Osteoblast (primary cell): ENCODE measurements at regions not wholly inside any gene's neighbourhood (a gene's known extent, or its start where the extent isn't known, plus 50 kb on each side); places are given as distances from the start of the nearest gene placed in this dataset.

ENCODE experiments used
- DNase-seq: peaks from one replicate; pipeline ENCODE4 v3.0.0; 2011; ENCODE audit warnings: low spot score, mixed read lengths; ENCODE audit not compliant: insufficient read length; ENCODE audit errors: missing footprints
- H2AFZ ChIP-seq: 2 replicates; pipeline ENCODE4 v1.6.0; 2011; ENCODE audit warnings: mild to moderate bottlenecking, low read length
- H3K27ac ChIP-seq: 2 replicates; pipeline ENCODE4 v1.5.1; 2011; ENCODE audit warnings: mild to moderate bottlenecking, low read depth, low read length, moderate library complexity
- H3K27me3 ChIP-seq: 2 replicates; pipeline ENCODE4 v1.6.0; 2012; ENCODE audit warnings: mild to moderate bottlenecking, control low read depth, inconsistent platforms, low read length, moderate library complexity; ENCODE audit not compliant: insufficient read depth
- H3K36me3 ChIP-seq: 2 replicates; pipeline ENCODE4 v1.5.1; 2011; ENCODE audit warnings: mild to moderate bottlenecking, low read length, control low read depth, moderate library complexity; ENCODE audit not compliant: insufficient read depth
- H3K4me1 ChIP-seq: 2 replicates; pipeline ENCODE4 v1.5.1; 2011; ENCODE audit warnings: mild to moderate bottlenecking, low read length, control low read depth, moderate library complexity; ENCODE audit not compliant: insufficient read depth
- H3K4me2 ChIP-seq: 2 replicates; pipeline ENCODE4 v1.6.0; 2011; ENCODE audit warnings: mild to moderate bottlenecking, low read length; ENCODE audit not compliant: insufficient read depth
- H3K4me3 ChIP-seq: fragments of 200-600 bp; sonication (generic); 3 replicates; pipeline ENCODE4 v1.5.1; 2012; ENCODE audit warnings: mild to moderate bottlenecking, low read length, inconsistent platforms; ENCODE audit not compliant: insufficient read depth
- H3K79me2 ChIP-seq: 2 replicates; pipeline ENCODE4 v1.6.0; 2012; ENCODE audit warnings: mild to moderate bottlenecking, low read length, control low read depth, inconsistent platforms; ENCODE audit not compliant: insufficient read depth
- H3K9me3 ChIP-seq: 2 replicates; pipeline ENCODE4 v1.5.1; 2011; ENCODE audit warnings: low read depth, low read length, control low read depth
- H4K20me1 ChIP-seq: 2 replicates; pipeline ENCODE4 v1.6.0; 2012; ENCODE audit warnings: mild to moderate bottlenecking, low read length, control low read depth; ENCODE audit not compliant: insufficient read depth
- CTCF ChIP-seq: IDR thresholded peaks from 2 replicates; pipeline ENCODE4 v1.5.1; 2011; ENCODE audit warnings: mild to moderate bottlenecking, low read depth, low read length, moderate library complexity; ENCODE audit errors: extremely low read depth

GRCh38 chr5:33161421-33161820 is 279.3 kb upstream of the TARS1 start:
- H3K36me3 ChIP-seq, result no peaks in the 10 kb centered on the region
- no peaks in the 10 kb centered on the region for H3K4me1 ChIP-seq
- no peak for DNase-seq
- no peaks in the 10 kb centered on the region for H3K9me3 ChIP-seq
- TF ChIP-seq CTCF, result no peak
- no peaks in the 10 kb centered on the region for H3K27me3 ChIP-seq
- H3K27ac ChIP-seq, result no peak overlapping the region
- no peak overlapping the region for H3K4me3 ChIP-seq
- H3K79me2 ChIP-seq, result no peaks in the 10 kb centered on the region
- H3K4me2 ChIP-seq, result no peak overlapping the region
- no peaks in the 10 kb centered on the region for H4K20me1 ChIP-seq
- H2AFZ ChIP-seq, result no peak overlapping the region

- no peaks in the 10 kb centered on the region for H3K9me3 ChIP-seq
- H2AFZ ChIP-seq, result no peak overlapping the region
- no peaks in the 10 kb centered on the region for H3K36me3 ChIP-seq
- no peaks in the 10 kb centered on the region for H3K27me3 ChIP-seq
- H3K27ac ChIP-seq, result no peak overlapping the region
- H3K4me1 ChIP-seq, result no peaks in the 10 kb centered on the region
- no peaks in the 10 kb centered on the region for H4K20me1 ChIP-seq
- DNase-seq, result no peak
- H3K79me2 ChIP-seq, result no peaks in the 10 kb centered on the region
- no peak overlapping the region for H3K4me3 ChIP-seq
- no peak for TF ChIP-seq CTCF
- no peak overlapping the region for H3K4me2 ChIP-seq
These were observed 278.7 kb upstream of the TARS1 start for GRCh38 chr5:33162057-33162456.

- H4K20me1 ChIP-seq, result no peaks in the 10 kb centered on the region
- no peak for DNase-seq
- H3K4me3 ChIP-seq, result no peak overlapping the region
- no peak overlapping the region for H3K27ac ChIP-seq
- no peak for TF ChIP-seq CTCF
- peaks cover 3% of the 10 kb centered on the region for H3K9me3 ChIP-seq
- no peaks in the 10 kb centered on the region for H3K79me2 ChIP-seq
- no peaks in the 10 kb centered on the region for H3K4me1 ChIP-seq
- no peak overlapping the region for H3K4me2 ChIP-seq
- H2AFZ ChIP-seq, result no peak overlapping the region
- H3K36me3 ChIP-seq, result no peaks in the 10 kb centered on the region
- H3K27me3 ChIP-seq, result no peaks in the 10 kb centered on the region
These were observed 274.2 kb upstream of the TARS1 start for GRCh38 chr5:33166522-33166921.

- no peaks in the 10 kb centered on the region for H3K36me3 ChIP-seq
- no peak for DNase-seq
- no peak for TF ChIP-seq CTCF
- no peak overlapping the region for H2AFZ ChIP-seq
- H3K79me2 ChIP-seq, result no peaks in the 10 kb centered on the region
- H3K27ac ChIP-seq, result no peak overlapping the region
- H4K20me1 ChIP-seq, result no peaks in the 10 kb centered on the region
- H3K4me3 ChIP-seq, result no peak overlapping the region
- H3K9me3 ChIP-seq, result peaks cover 3% of the 10 kb centered on the region
- H3K4me1 ChIP-seq, result no peaks in the 10 kb centered on the region
- no peak overlapping the region for H3K4me2 ChIP-seq
- no peaks in the 10 kb centered on the region for H3K27me3 ChIP-seq
These were observed 273.8 kb upstream of the TARS1 start for GRCh38 chr5:33166948-33167347.
